ENCODE measurements at regions not wholly inside any gene's neighbourhood (a gene's known extent, or its start where the extent isn't known, plus 50 kb on each side); places are given as distances from the start of the nearest gene placed in this dataset.

- no peak for TF ChIP-seq CTCF (IDR thresholded peaks at IDR 0.05)
- DNase-seq (no peak), ATAC-seq (no peak)
These were observed 549.1 kb upstream of the CCNG1 start for GRCh38 chr5:162888268-162888667.

GRCh38 chr5:162911873-162912272 is 525.5 kb upstream of the CCNG1 start:
- TF ChIP-seq CTCF (IDR thresholded peaks at IDR 0.05): no peak
- no peak overlapping the region for H3K4me3 ChIP-seq
- H3K27ac ChIP-seq: no peak overlapping the region
- ATAC-seq: no peak
- DNase-seq: no peak
- no peaks in the 10 kb centered on the region for H3K9me3 ChIP-seq
- intact Hi-C loops (cut with DNase I): no loop called here
- H3K4me1 ChIP-seq: no peaks in the 10 kb centered on the region
- no peaks in the 10 kb centered on the region for H3K27me3 ChIP-seq (ENCODE audit: low read depth)
- H3K36me3 ChIP-seq: no peaks in the 10 kb centered on the region

More at GRCh38 chr5:162888268-162888667, 549.1 kb upstream of the CCNG1 start:
- Histone ChIP-seq H3K9me3 (no peaks in the 10 kb centered on the region), H3K27me3 (ENCODE audit: low read depth) (no peaks in the 10 kb centered on the region), H3K27ac (no peak overlapping the region), H3K4me1 (no peaks in the 10 kb centered on the region), H3K36me3 (no peaks in the 10 kb centered on the region), H3K4me3 (no peak overlapping the region)
- intact Hi-C loops (cut with DNase I): no loop called here

- Histone ChIP-seq H3K27me3 (ENCODE audit: low read depth) (no peaks in the 10 kb centered on the region), H3K36me3 (no peaks in the 10 kb centered on the region), H3K9me3 (peaks cover 3% of the 10 kb centered on the region), H3K4me3 (no peak overlapping the region), H3K4me1 (no peaks in the 10 kb centered on the region), H3K27ac (no peak overlapping the region)
- ATAC-seq (no peak), DNase-seq (no peak)
- intact Hi-C loops (cut with DNase I): no loop called here
- no peak for TF ChIP-seq CTCF (IDR thresholded peaks at IDR 0.05)
These were observed 521.0 kb upstream of the CCNG1 start for GRCh38 chr5:162916368-162916767.

- H3K4me3 ChIP-seq: no peak overlapping the region
- no peak for TF ChIP-seq CTCF (IDR thresholded peaks at IDR 0.05)
- intact Hi-C loops (cut with DNase I): no loop called here
- ATAC-seq (no peak), DNase-seq (no peak)
- H3K27ac ChIP-seq: no peak overlapping the region
- H3K4me1 ChIP-seq: no peaks in the 10 kb centered on the region
- H3K27me3 ChIP-seq (ENCODE audit: low read depth): no peaks in the 10 kb centered on the region
- H3K36me3 ChIP-seq: no peaks in the 10 kb centered on the region
- no peaks in the 10 kb centered on the region for H3K9me3 ChIP-seq
These were observed 508.3 kb upstream of the CCNG1 start for GRCh38 chr5:162929104-162929503.

GRCh38 chr5:162931501-162931900 is 505.9 kb upstream of the CCNG1 start:
- DNase-seq (no peak), ATAC-seq (no peak)
- Histone ChIP-seq H3K36me3 (no peaks in the 10 kb centered on the region), H3K27ac (no peak overlapping the region), H3K27me3 (ENCODE audit: low read depth) (no peaks in the 10 kb centered on the region), H3K4me3 (no peak overlapping the region), H3K4me1 (no peaks in the 10 kb centered on the region), H3K9me3 (no peaks in the 10 kb centered on the region)
- intact Hi-C loops (cut with DNase I): no loop called here
- TF ChIP-seq CTCF (IDR thresholded peaks at IDR 0.05): no peak

GRCh38 chr5:162939991-162940390 is 497.4 kb upstream of the CCNG1 start:
- TF ChIP-seq CTCF (IDR thresholded peaks at IDR 0.05): no peak
- DNase-seq: no peak
- intact Hi-C loops (cut with DNase I): no loop called here
- Histone ChIP-seq H3K36me3 (no peaks in the 10 kb centered on the region), H3K9me3 (no peaks in the 10 kb centered on the region), H3K4me1 (no peaks in the 10 kb centered on the region), H3K27ac (no peak overlapping the region), H3K4me3 (no peak overlapping the region), H3K27me3 (ENCODE audit: low read depth) (no peaks in the 10 kb centered on the region)
- ATAC-seq: no peak
